ENCODE measurements at regions not wholly inside any gene's neighbourhood (a gene's known extent, or its start where the extent isn't known, plus 50 kb on each side); places are given as distances from the start of the nearest gene placed in this dataset.

DNA sequence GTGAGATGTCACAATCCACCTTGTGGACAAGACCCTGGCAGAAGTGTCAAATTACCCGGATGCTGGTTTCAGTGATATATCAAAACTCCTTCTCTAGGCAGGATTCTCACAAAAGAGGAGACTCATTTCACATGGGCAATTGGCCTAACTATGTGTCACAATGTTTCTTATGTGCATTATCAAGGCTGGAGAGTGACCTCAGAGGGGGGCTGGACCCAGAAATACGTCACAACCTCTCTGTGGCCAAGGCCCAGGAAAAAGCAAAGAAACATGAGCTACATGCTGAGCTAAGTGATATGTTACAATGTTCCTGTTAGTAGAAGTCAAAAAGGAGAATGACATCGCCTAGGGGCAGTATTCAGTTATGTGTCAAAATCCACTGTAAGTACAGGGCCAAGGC is 1031.2 kb upstream of the AMELY start:
- no peaks in the 10 kb centered on the region for H3K36me3 Mint-ChIP-seq
- H3K4me3 Mint-ChIP-seq, result no peak overlapping the region
- no peak for ATAC-seq
- no peak for DNase-seq (ENCODE audit: low spot score in 2 of 2)
- no peaks in the 10 kb centered on the region for H3K9me3 Mint-ChIP-seq
- no peaks in the 10 kb centered on the region for H3K4me1 Mint-ChIP-seq
- no peak overlapping the region for H3K27ac Mint-ChIP-seq

GRCh38 chrY:7941856-7942255 is 1030.3 kb upstream of the AMELY start:
- Mint-ChIP-seq H3K27ac (no peak overlapping the region), H3K36me3 (no peaks in the 10 kb centered on the region), H3K4me1 (no peaks in the 10 kb centered on the region), H3K4me3 (no peak overlapping the region), H3K9me3 (no peaks in the 10 kb centered on the region)
- ATAC-seq, result no peak
- DNase-seq (ENCODE audit: low spot score in 2 of 2), result no peak

DNA sequence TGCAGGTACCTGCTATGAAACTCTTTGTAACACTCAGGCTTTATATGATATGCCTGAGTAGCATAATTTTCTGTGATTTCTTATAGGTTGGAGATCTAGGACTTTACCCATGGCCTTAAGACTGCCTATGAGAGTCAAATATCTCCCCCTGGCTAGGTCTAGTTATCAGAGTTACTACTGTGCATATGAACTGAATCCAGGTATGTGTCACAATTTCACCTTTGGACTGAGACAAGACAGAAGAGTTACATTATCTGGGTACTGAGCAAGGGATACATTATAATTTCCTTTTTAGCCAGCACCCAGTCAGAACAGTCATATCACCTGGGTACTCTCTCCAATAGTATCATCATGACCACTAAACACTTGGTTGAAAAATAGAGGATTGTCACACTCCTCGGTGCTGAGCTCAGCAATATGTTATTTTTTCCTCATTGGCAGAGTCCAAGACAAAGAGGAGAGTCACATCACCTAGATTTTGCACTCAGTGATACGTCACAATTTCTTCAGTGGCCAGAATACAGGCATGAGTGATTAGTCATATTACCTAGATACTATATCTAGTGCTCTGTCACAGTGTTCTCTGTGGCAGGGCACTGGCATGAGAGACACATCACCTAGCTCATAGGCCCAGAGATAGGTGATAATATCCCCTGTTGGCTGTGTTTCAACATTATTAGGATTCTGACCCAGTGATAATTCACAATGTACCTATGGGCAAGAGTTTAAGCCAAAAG is 1027.6 kb upstream of the AMELY start:
- Mint-ChIP-seq H3K4me3 (no peak overlapping the region), H3K36me3 (no peaks in the 10 kb centered on the region), H3K27ac (no peak overlapping the region), H3K9me3 (no peaks in the 10 kb centered on the region), H3K4me1 (no peaks in the 10 kb centered on the region)
- DNase-seq (ENCODE audit: low spot score in 2 of 2) (no peak), ATAC-seq (peak; percentile 54)

GRCh38 chrY:7936831-7937230 is 1025.3 kb upstream of the AMELY start:
- Mint-ChIP-seq H3K4me1 (no peaks in the 10 kb centered on the region), H3K27ac (no peak overlapping the region), H3K9me3 (no peaks in the 10 kb centered on the region), H3K36me3 (no peaks in the 10 kb centered on the region), H3K4me3 (no peak overlapping the region)
- ATAC-seq, result no peak
- no peak for DNase-seq (ENCODE audit: low spot score in 2 of 2)

DNA sequence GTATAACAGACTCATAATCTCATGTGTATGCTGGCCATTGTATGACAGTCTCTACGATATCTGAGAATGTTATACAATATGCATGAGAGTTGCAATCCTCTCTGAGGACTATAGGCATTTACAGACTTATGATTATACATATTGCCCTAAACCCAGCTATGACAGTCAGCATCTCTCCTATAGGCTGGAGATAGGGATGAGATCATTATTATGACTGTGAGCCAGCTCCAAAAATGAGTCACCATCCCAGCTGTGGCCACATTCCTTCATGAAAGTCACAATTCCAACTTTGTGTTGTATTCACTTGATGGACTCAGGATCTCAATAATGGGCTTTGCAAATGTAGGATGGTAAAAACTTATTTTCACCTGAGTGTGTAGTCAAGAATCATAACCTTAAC is 1024.5 kb upstream of the AMELY start:
- no peak overlapping the region for H3K4me3 Mint-ChIP-seq
- H3K4me1 Mint-ChIP-seq, result no peaks in the 10 kb centered on the region
- no peaks in the 10 kb centered on the region for H3K36me3 Mint-ChIP-seq
- ATAC-seq, result no peak
- no peaks in the 10 kb centered on the region for H3K9me3 Mint-ChIP-seq
- H3K27ac Mint-ChIP-seq, result no peak overlapping the region
- DNase-seq (ENCODE audit: low spot score in 2 of 2), result no peak

DNA sequence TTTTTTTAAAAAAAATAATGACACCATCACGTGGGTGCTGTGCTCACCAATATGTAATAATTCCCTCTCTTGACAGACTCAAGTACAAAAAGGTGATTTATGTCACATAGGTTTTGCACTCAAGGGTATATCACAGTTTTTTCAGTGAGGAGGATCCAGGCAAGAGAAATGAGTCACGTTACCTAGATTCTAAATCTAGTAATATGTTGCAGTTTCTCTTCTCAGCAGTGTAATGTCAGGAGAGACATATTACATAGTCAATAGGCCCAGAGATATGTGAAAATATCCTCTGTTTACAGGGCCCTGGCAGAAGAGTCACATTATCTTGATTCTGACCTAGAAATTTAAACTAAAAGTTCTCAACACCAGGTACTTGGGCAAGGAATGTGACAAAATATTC is 1024.1 kb upstream of the AMELY start:
- peak; percentile 76 for ATAC-seq
- no peaks in the 10 kb centered on the region for H3K4me1 Mint-ChIP-seq
- DNase-seq (ENCODE audit: low spot score in 2 of 2), result no peak
- no peak overlapping the region for H3K27ac Mint-ChIP-seq
- no peaks in the 10 kb centered on the region for H3K9me3 Mint-ChIP-seq
- H3K4me3 Mint-ChIP-seq, result no peak overlapping the region
- no peaks in the 10 kb centered on the region for H3K36me3 Mint-ChIP-seq

DNA sequence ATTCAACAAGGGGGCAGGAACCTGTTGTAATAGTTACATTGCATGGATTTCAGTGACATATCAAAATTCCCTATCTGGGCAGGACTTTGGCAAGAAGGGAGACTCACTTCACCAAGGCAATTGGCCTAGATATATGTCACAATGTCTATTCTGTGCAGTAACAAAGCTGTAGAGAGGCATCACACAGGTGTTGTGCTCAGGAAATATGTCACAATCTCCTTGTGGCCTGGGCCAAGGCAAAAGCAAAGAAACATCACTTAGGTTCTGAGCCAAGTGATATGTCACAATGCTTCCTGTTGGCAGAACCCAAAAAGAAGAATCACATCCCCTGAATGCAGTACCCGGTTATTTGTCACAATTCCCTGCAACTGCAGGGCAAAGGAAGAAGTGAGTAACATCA is 1020.9 kb upstream of the AMELY start:
- H3K4me3 Mint-ChIP-seq, result no peak overlapping the region
- H3K27ac Mint-ChIP-seq, result no peak overlapping the region
- no peaks in the 10 kb centered on the region for H3K9me3 Mint-ChIP-seq
- DNase-seq (ENCODE audit: low spot score in 2 of 2), result no peak
- no peaks in the 10 kb centered on the region for H3K4me1 Mint-ChIP-seq
- no peak for ATAC-seq
- no peaks in the 10 kb centered on the region for H3K36me3 Mint-ChIP-seq

DNA sequence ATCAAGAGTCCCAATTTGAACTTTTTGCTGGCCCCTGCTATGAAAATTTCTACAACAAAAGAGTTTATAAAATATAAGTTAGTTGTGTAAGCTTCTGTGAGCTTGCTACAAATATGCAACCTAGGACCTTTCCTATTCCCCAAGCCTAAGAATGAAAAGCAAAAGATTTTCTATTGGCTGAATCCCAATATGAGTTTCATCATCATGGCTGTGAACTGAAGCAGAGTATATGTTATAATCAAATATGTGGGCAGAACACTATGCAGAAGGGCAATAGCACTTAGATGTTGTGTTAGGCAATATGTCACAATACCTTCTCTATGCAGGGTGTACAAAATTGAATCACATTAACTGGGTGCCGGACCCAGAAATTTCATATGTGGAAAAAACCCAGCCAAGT is 1018.3 kb upstream of the AMELY start:
- H3K4me1 Mint-ChIP-seq, result no peaks in the 10 kb centered on the region
- no peak for DNase-seq (ENCODE audit: low spot score in 2 of 2)
- H3K9me3 Mint-ChIP-seq, result no peaks in the 10 kb centered on the region
- no peaks in the 10 kb centered on the region for H3K36me3 Mint-ChIP-seq
- no peak for ATAC-seq
- no peak overlapping the region for H3K4me3 Mint-ChIP-seq
- H3K27ac Mint-ChIP-seq, result no peak overlapping the region

DNA sequence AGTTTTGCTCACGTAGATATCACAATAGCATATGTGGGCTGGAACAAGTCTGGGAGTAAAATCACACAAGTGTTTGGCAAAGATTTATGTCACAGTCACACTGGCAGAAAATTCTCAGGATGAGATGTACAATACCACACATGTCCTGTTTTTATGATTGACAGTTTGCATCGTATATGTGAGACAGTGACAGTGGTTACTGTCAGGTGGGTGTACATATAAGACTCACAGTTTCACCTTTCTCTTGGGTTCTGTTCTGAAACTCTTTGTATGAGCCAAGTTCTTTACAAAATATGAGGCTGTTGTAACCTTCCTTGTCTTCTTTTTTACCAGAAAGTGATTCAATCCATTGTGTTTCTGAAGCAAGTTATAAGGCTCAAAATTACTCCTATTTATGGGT is 1012.5 kb upstream of the AMELY start:
- H3K4me1 Mint-ChIP-seq, result peaks cover 6% of the 10 kb centered on the region
- H3K27ac Mint-ChIP-seq, result no peak overlapping the region
- peak; percentile 72 for ATAC-seq

DNA sequence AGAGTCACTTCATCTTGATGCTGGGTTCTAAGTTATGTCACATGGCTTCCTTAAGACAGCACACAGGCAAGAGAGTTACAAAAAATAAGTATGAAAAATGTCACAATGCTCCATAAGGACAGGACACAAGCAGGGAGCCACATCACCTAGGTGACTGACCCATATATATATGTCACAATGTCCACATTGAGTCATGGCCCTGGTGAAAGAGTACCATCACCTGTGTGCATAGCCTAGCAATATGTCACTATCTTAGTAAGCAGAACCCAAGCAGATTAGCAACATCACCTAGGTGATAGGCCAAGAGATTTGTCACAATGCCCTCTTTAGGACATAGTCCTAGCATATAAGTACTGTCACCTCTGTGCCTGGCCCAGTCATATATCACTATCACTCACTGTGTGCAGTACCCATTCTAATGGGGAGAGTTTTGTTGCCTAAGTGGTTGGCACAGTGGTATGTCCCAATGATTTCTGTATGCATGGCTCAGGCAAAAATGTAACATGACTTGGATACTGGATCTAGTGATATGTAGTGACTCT is 1012.0 kb upstream of the AMELY start:
- Mint-ChIP-seq H3K4me1 (peaks cover 6% of the 10 kb centered on the region), H3K9me3 (no peaks in the 10 kb centered on the region), H3K27ac (no peak overlapping the region), H3K4me3 (no peak overlapping the region), H3K36me3 (no peaks in the 10 kb centered on the region)
- peak; percentile 91 for ATAC-seq
- DNase-seq (ENCODE audit: low spot score in 2 of 2), result peak in 1 of 2 donors; percentile 50

More for the DNA sequence above, 1012.5 kb upstream of the AMELY start:
- no peaks in the 10 kb centered on the region for H3K9me3 Mint-ChIP-seq
- H3K36me3 Mint-ChIP-seq, result no peaks in the 10 kb centered on the region
- H3K4me3 Mint-ChIP-seq, result no peak overlapping the region
- no peak for DNase-seq (ENCODE audit: low spot score in 2 of 2)

- Mint-ChIP-seq H3K4me1 (peaks cover 6% of the 10 kb centered on the region), H3K36me3 (no peaks in the 10 kb centered on the region), H3K4me3 (no peak overlapping the region), H3K9me3 (no peaks in the 10 kb centered on the region), H3K27ac (no peak overlapping the region)
- ATAC-seq (no peak), DNase-seq (ENCODE audit: low spot score in 2 of 2) (no peak)
These were observed 1008.8 kb upstream of the AMELY start for GRCh38 chrY:7920382-7920781.

- Mint-ChIP-seq H3K9me3 (no peaks in the 10 kb centered on the region), H3K27ac (no peak overlapping the region), H3K36me3 (no peaks in the 10 kb centered on the region), H3K4me1 (no peaks in the 10 kb centered on the region), H3K4me3 (no peak overlapping the region)
- ATAC-seq, result no peak
- no peak for DNase-seq (ENCODE audit: low spot score in 2 of 2)
These were observed 977.0 kb upstream of the AMELY start for GRCh38 chrY:7888506-7888905.

GRCh38 chrY:7881696-7882095 is 970.1 kb upstream of the AMELY start:
- Mint-ChIP-seq H3K27ac (no peak overlapping the region), H3K36me3 (no peaks in the 10 kb centered on the region), H3K9me3 (no peaks in the 10 kb centered on the region), H3K4me3 (no peak overlapping the region), H3K4me1 (no peaks in the 10 kb centered on the region)
- no peak for ATAC-seq
- no peak for DNase-seq (ENCODE audit: low spot score in 2 of 2)

DNA sequence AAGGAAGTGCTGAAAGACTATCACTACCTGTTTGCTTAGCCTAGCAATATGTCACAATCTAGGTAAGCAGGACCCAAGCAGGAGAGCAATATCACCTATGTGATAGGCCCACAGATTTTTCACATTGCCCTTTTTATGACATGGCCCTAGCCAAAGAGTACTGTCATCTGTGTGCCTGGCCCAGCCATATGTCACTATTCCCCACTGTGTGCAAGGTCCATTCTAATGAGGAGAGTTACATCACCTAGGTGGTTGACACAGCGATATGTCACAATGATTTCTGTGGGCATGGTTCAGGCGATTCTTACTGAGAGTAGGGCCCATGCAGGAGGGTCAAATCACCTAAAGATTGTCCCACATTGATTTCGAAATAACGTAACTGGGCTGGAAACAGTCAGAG is 967.7 kb upstream of the AMELY start:
- H3K36me3 Mint-ChIP-seq, result no peaks in the 10 kb centered on the region
- H3K27ac Mint-ChIP-seq, result no peak overlapping the region
- ATAC-seq (no peak), DNase-seq (ENCODE audit: low spot score in 2 of 2) (no peak)
- no peaks in the 10 kb centered on the region for H3K9me3 Mint-ChIP-seq
- no peak overlapping the region for H3K4me3 Mint-ChIP-seq
- no peaks in the 10 kb centered on the region for H3K4me1 Mint-ChIP-seq

DNA sequence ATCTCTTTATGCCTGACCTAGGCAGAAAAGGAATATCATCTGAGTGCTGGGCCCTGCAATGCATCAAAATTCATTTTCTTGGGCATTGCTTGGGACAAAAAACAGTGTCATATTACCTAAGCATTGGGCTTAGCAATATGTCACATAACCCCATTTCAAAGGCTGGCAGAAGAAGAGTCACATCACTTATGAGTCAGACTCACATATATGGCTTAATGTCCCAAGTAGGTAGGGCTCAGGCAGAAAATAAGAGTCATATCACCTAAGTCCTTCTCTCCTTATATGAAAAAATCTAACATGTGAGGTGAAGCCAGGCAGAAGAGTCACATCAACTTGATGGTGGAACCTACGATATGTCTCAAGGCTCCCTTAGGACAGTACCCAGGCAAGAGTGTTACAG is 967.2 kb upstream of the AMELY start:
- peak; percentile 69 for ATAC-seq
- DNase-seq (ENCODE audit: low spot score in 2 of 2), result peak in 1 of 2 donors; percentile 10

DNA sequence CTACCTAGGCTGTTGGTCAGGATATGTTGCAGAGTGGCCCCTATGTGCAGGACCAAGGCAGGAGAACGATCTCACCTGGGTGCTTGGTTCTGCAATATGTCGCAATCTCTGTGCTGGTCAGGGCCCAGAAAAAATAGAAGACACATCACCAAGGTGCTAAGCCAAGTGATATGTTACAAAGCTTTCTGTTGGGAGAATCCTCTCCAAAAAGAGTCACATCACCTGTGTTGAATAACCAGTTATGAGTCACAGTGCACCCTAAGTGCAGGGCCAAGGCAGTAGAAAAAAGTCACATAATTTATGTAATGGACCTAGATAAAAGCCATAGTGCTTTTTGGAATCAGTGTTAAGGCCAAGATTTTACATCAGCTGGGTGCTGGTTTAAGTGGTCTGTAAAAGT is 965.9 kb upstream of the AMELY start:
- Mint-ChIP-seq H3K4me1 (no peaks in the 10 kb centered on the region), H3K36me3 (no peaks in the 10 kb centered on the region), H3K4me3 (no peak overlapping the region), H3K27ac (no peak overlapping the region), H3K9me3 (no peaks in the 10 kb centered on the region)
- ATAC-seq (no peak), DNase-seq (ENCODE audit: low spot score in 2 of 2) (no peak)

More for the DNA sequence above, 967.2 kb upstream of the AMELY start:
- H3K36me3 Mint-ChIP-seq, result no peaks in the 10 kb centered on the region
- H3K9me3 Mint-ChIP-seq, result no peaks in the 10 kb centered on the region
- H3K4me1 Mint-ChIP-seq, result no peaks in the 10 kb centered on the region
- no peak overlapping the region for H3K4me3 Mint-ChIP-seq
- H3K27ac Mint-ChIP-seq, result no peak overlapping the region
